ENCODE measurements at regions not wholly inside any gene's neighbourhood (a gene's known extent, or its start where the extent isn't known, plus 50 kb on each side); places are given as distances from the start of the nearest gene placed in this dataset.

DNA sequence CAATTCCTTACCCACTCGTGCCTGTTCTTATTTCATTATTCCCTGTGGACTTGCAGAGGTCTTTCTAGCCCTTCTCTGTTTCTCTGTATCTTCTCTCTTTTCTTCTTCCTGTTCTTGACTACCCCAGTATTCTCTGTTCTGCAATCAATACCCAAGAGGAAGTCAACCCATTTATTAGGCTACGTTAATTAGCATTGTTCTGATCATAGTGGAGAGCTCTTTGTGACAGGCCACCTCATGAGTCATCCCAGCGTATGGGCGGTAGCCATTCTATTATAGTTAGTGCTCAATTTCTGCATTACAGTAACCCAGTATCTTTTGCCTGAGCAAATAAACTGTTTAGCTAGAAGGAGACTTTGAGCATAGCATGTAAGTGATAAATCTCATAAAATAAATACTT is 259.5 kb upstream of the GRM7 start:
- Histone ChIP-seq H3K9ac (ENCODE audit: low read depth, low read length) (no peak overlapping the region), H3K27ac (ENCODE audit: low read length) (no peak overlapping the region), H3K4me2 (ENCODE audit: insufficient read depth, low read length) (no peak overlapping the region), H3K36me3 (ENCODE audit: insufficient read depth, low read length) (no peaks in the 10 kb centered on the region), H3K4me3 (ENCODE audit: low read depth in 1 of 2, low read length in 2 of 2) (no peak overlapping the region), H3K4me1 (ENCODE audit: insufficient read depth, low read length) (no peaks in the 10 kb centered on the region), H3K27me3 (ENCODE audit: insufficient read depth, low read length, poor library complexity) (no peaks in the 10 kb centered on the region), H4K20me1 (ENCODE audit: insufficient read depth, low read length) (no peaks in the 10 kb centered on the region), H3K79me2 (ENCODE audit: insufficient read depth, low read length) (no peaks in the 10 kb centered on the region), H2AFZ (ENCODE audit: low read depth, low read length) (no peak overlapping the region), H3K9me3 (ENCODE audit: insufficient read depth, low read length, severe bottlenecking) (no peaks in the 10 kb centered on the region)
- no peak for ATAC-seq (ENCODE audit: insufficient read depth, low read depth)
- TF ChIP-seq CTCF (IDR thresholded peaks at IDR 0.05; ENCODE audit: borderline replicate concordance, extremely low read depth, low read length, poor library complexity, severe bottlenecking): no peak
- TF ChIP-seq EZH2 (IDR thresholded peaks at IDR 0.05; ENCODE audit: borderline replicate concordance, low read depth, low read length, severe bottlenecking): no peak
- no peak for DNase-seq

DNA sequence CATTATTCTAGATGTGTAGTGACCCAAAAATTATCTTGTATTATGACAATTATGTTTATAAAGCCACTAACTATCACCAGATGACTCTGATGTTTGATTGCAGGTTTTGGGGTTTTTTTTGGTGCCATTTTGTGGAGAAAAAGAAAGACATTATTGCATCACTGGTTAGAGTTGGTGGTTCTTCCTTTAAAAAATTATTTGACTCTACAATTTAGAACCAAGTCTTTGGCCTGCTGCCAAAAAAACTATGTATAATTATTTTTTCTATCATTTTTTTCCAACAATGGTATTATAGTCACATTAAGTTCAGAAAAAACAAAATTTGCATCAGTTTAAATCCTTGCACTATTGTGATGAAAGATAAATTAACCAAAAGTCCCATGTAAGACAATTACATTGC is 258.6 kb upstream of the GRM7 start:
- no peak overlapping the region for H3K9ac ChIP-seq (ENCODE audit: low read depth, low read length)
- H3K4me3 ChIP-seq (ENCODE audit: low read depth in 1 of 2, low read length in 2 of 2): no peak overlapping the region
- no peak overlapping the region for H3K4me2 ChIP-seq (ENCODE audit: insufficient read depth, low read length)
- H3K79me2 ChIP-seq (ENCODE audit: insufficient read depth, low read length): no peaks in the 10 kb centered on the region
- H3K27ac ChIP-seq (ENCODE audit: low read length): no peak overlapping the region
- H3K9me3 ChIP-seq (ENCODE audit: insufficient read depth, low read length, severe bottlenecking): no peaks in the 10 kb centered on the region
- H3K27me3 ChIP-seq (ENCODE audit: insufficient read depth, low read length, poor library complexity): no peaks in the 10 kb centered on the region
- no peaks in the 10 kb centered on the region for H4K20me1 ChIP-seq (ENCODE audit: insufficient read depth, low read length)
- DNase-seq (no peak), ATAC-seq (ENCODE audit: insufficient read depth, low read depth) (no peak)
- TF ChIP-seq EZH2 (IDR thresholded peaks at IDR 0.05; ENCODE audit: borderline replicate concordance, low read depth, low read length, severe bottlenecking) (no peak), CTCF (IDR thresholded peaks at IDR 0.05; ENCODE audit: borderline replicate concordance, extremely low read depth, low read length, poor library complexity, severe bottlenecking) (no peak)
- H3K4me1 ChIP-seq (ENCODE audit: insufficient read depth, low read length): no peaks in the 10 kb centered on the region
- H2AFZ ChIP-seq (ENCODE audit: low read depth, low read length): no peak overlapping the region
- no peaks in the 10 kb centered on the region for H3K36me3 ChIP-seq (ENCODE audit: insufficient read depth, low read length)

DNA sequence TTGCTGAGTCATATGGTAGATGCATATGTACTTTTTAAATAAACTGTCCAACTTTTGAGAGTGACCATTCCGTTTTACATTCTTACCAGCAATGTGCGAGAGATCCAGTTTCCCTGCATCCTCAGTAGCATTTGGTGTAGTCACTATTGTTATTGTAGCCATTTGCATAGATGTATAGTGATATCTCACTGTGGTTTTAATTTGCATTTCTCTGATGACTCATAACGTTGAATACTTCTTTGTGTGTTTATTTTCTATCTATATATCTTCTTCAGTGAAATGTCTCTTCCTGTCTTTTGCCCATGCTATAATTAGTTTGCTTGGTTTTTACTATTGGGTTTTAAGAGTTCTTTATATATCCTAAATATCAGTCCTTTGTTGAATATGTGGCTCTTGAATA is 255.7 kb upstream of the GRM7 start:
- ATAC-seq (ENCODE audit: insufficient read depth, low read depth): no peak
- H3K4me2 ChIP-seq (ENCODE audit: insufficient read depth, low read length): no peak overlapping the region

More for the DNA sequence above, 255.7 kb upstream of the GRM7 start:
- no peak for TF ChIP-seq CTCF (IDR thresholded peaks at IDR 0.05; ENCODE audit: borderline replicate concordance, extremely low read depth, low read length, poor library complexity, severe bottlenecking)
- TF ChIP-seq EZH2 (IDR thresholded peaks at IDR 0.05; ENCODE audit: borderline replicate concordance, low read depth, low read length, severe bottlenecking): no peak
- Histone ChIP-seq H3K4me1 (ENCODE audit: insufficient read depth, low read length) (no peaks in the 10 kb centered on the region), H3K4me3 (ENCODE audit: low read depth in 1 of 2, low read length in 2 of 2) (no peak overlapping the region), H3K79me2 (ENCODE audit: insufficient read depth, low read length) (no peaks in the 10 kb centered on the region), H3K27me3 (ENCODE audit: insufficient read depth, low read length, poor library complexity) (no peaks in the 10 kb centered on the region), H3K27ac (ENCODE audit: low read length) (no peak overlapping the region), H4K20me1 (ENCODE audit: insufficient read depth, low read length) (no peaks in the 10 kb centered on the region), H3K9ac (ENCODE audit: low read depth, low read length) (no peak overlapping the region), H2AFZ (ENCODE audit: low read depth, low read length) (no peak overlapping the region), H3K36me3 (ENCODE audit: insufficient read depth, low read length) (no peaks in the 10 kb centered on the region), H3K9me3 (ENCODE audit: insufficient read depth, low read length, severe bottlenecking) (no peaks in the 10 kb centered on the region)
- DNase-seq: no peak

Measured in DND-41 (cell line).